Endothelial cell of umbilical vein (primary cell): ENCODE measurements at regions not wholly inside any gene's neighbourhood (a gene's known extent, or its start where the extent isn't known, plus 50 kb on each side); places are given as distances from the start of the nearest gene placed in this dataset.

ENCODE experiments used
- BruUV-seq: library from RNA; stranded (reverse); fragments of 400-500 nt; replicated peaks from 2 replicates; lab custom pipeline; 2021; lab: Mats Ljungman, UMichigan
- CTCF ChIA-PET: fragments of 300-600, 350-600 bp; sonication (Branson Sonifier 250); formaldehyde crosslinking; loops from one replicate; lab custom pipeline; 2021; ENCODE audit warnings: antibody characterized with exemption, inconsistent platforms; lab: Charles Lee
- POLR2A ChIA-PET: fragments of 300-600, 350-600 bp; sonication (Branson Sonifier 250); formaldehyde crosslinking; loops from one replicate; lab custom pipeline; 2021; ENCODE audit warnings: antibody characterized with exemption, inconsistent platforms; lab: Charles Lee
- DNase-seq: peaks from one replicate; pipeline ENCODE4 v3.0.0-alpha.2; 2011; ENCODE audit warnings: low read depth, low spot score
- FAIRE-seq: peaks from 2 replicates; lab custom pipeline; 2011; peaks lifted over from hg19 to GRCh38; lab: Jason Lieb, UNC
- H2AFZ ChIP-seq: 2 replicates; pipeline ENCODE4 v1.6.0; 2012; ENCODE audit warnings: low read depth, low read length, control low read depth, inconsistent platforms
- H3K27ac ChIP-seq: 2 replicates; pipeline ENCODE4 v1.5.1; 2011; ENCODE audit warnings: low read depth, mild to moderate bottlenecking, control low read depth, low read length, moderate library complexity; ENCODE audit not compliant: insufficient read depth
- H3K27me3 ChIP-seq, 2 experiments: 2 replicates each; pipeline versions ENCODE4 v1.6.0 to v1.6.1; 2011; ENCODE audit warnings: low read length in 2 of 2, mixed read lengths in 1 of 2; ENCODE audit not compliant: control insufficient read depth in 2 of 2, insufficient read depth in 2 of 2
- H3K36me3 ChIP-seq, 2 experiments: 2 replicates in 1 of 2; 3 replicates in 1 of 2; pipeline ENCODE4 v1.5.1; 2011; ENCODE audit warnings: low read length in 2 of 2, mild to moderate bottlenecking in 1 of 2, moderate library complexity in 1 of 2; ENCODE audit not compliant: control insufficient read depth in 2 of 2, insufficient read depth in 2 of 2; ENCODE audit errors: extremely low read depth in 1 of 2
- H3K4me1 ChIP-seq: 3 replicates; pipeline ENCODE4 v1.5.1; 2011; ENCODE audit warnings: mild to moderate bottlenecking, low read length; ENCODE audit not compliant: control insufficient read depth, insufficient read depth; ENCODE audit errors: extremely low read depth
- H3K4me2 ChIP-seq: 2 replicates; pipeline ENCODE4 v1.6.1; 2011; ENCODE audit warnings: low read length, control low read depth, mixed read lengths; ENCODE audit not compliant: insufficient read depth
- H3K4me3 ChIP-seq, 3 experiments: fragments of 200-600 bp in 1 of 3; sonication (generic), shearing (Covaris generic) in 1 of 3; replicated peaks in 1 of 3; 2 replicates each; pipeline ENCODE4 v1.5.1; 2011 to 2016; ENCODE audit warnings: control low read depth in 3 of 3, low read length in 3 of 3, mild to moderate bottlenecking in 2 of 3, inconsistent platforms in 1 of 3, low read depth in 1 of 3, moderate library complexity in 1 of 3; ENCODE audit not compliant: insufficient read depth in 1 of 3
- H3K79me2 ChIP-seq: 2 replicates; pipeline ENCODE4 v1.6.0; 2012; ENCODE audit warnings: low read length, inconsistent platforms; ENCODE audit not compliant: control insufficient read depth, insufficient read depth
- H3K9ac ChIP-seq: replicated peaks from 2 replicates; pipeline ENCODE3; 2011; ENCODE audit warnings: low read length, control low read depth; ENCODE audit not compliant: insufficient read depth; ENCODE audit errors: extremely low read depth
- H3K9me1 ChIP-seq: replicated peaks from 3 replicates; pipeline ENCODE4 v1.6.0; 2011; ENCODE audit warnings: mild to moderate bottlenecking, low read length; ENCODE audit not compliant: control insufficient read depth, insufficient read depth; ENCODE audit errors: extremely low read depth
- H3K9me3 ChIP-seq: replicated peaks from 2 replicates; pipeline ENCODE4 v1.5.1; 2012; ENCODE audit warnings: low read length, inconsistent platforms; ENCODE audit not compliant: control insufficient read depth, insufficient read depth
- H4K20me1 ChIP-seq: replicated peaks from 2 replicates; pipeline ENCODE3; 2011; ENCODE audit warnings: mild to moderate bottlenecking, low read length; ENCODE audit not compliant: control insufficient read depth, insufficient read depth; ENCODE audit errors: extremely low read depth
- CTCF ChIP-seq, 2 donors: IDR thresholded peaks; 1 replicate in 1 of 2; 2 replicates in 1 of 2; pipeline ENCODE4 v1.5.1; 2011; ENCODE audit warnings: low read length in 2 of 2, mild to moderate bottlenecking in 2 of 2, moderate library complexity in 2 of 2, control low read depth in 1 of 2, inconsistent platforms in 1 of 2, low read depth in 1 of 2; ENCODE audit not compliant: insufficient read depth in 1 of 2; ENCODE audit errors: extremely low read depth in 1 of 2
- EZH2 ChIP-seq: IDR thresholded peaks from 2 replicates; pipeline ENCODE4 v1.6.1; 2012; ENCODE audit warnings: borderline replicate concordance, low read depth, mild to moderate bottlenecking, moderate library complexity, low read length, inconsistent platforms; ENCODE audit not compliant: severe bottlenecking
- FOS ChIP-seq: IDR thresholded peaks from 2 replicates; pipeline ENCODE4 v1.6.1; 2011; ENCODE audit warnings: mild to moderate bottlenecking, low read length, moderate library complexity, borderline replicate concordance; ENCODE audit not compliant: insufficient read depth
- GATA2 ChIP-seq: IDR thresholded peaks from 2 replicates; pipeline ENCODE4 v1.7.0; 2011; ENCODE audit warnings: low read depth, mild to moderate bottlenecking, moderate library complexity, mixed read lengths, low read length; ENCODE audit not compliant: insufficient read length, insufficient read depth
- JUN ChIP-seq: IDR thresholded peaks from 2 replicates; pipeline ENCODE4 v1.6.1; 2011; ENCODE audit warnings: borderline replicate concordance, low read depth; ENCODE audit not compliant: insufficient read length, insufficient read depth
- MYC ChIP-seq: IDR thresholded peaks from one replicate; pipeline ENCODE4 v1.6.1; 2011; ENCODE audit warnings: mild to moderate bottlenecking, low read depth, low read length
- POLR2A ChIP-seq: IDR thresholded peaks from 2 replicates; pipeline ENCODE4 v1.6.1; 2012; ENCODE audit warnings: low read depth, mild to moderate bottlenecking, control low read depth, low read length
- dilution Hi-C: fragments of 300-500 bp; cut with MboI; formaldehyde crosslinking; loops from one replicate; pipeline ENCODE4 v1.15.0; 2019; ENCODE audit warnings: low sequenced_read_pairs; ENCODE audit not compliant: extremely low pct_ligation_motif_present
- intact Hi-C: fragments of 100-400 bp; cut with micrococcal nuclease; formaldehyde crosslinking; loops from one replicate; pipeline ENCODE4 v1.10.0; 2022

DNA sequence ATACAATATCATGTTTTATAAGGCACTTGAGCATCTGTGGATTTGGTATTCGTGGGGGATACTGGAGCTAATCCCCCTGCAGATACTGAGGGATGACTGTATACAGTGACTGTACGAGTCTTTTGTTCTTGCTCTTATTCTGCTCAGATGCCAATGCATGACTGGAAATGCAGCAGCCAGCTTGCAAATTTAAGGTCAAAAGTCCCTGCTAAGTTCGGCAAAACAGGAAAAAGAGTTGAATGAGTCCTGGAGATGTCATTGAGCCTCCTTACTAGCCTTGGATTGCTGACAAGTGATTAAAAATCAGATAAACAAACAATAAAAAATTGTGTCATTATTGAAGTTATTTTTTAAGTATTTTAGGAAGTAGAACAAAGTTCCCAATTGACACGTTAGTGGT, 599.3 kb upstream of the IMPG1 start:
- POLR2A ChIA-PET, result no interaction called here
- Histone ChIP-seq H3K36me3 (no peaks in the 10 kb centered on the region), H3K9me3 (no peaks in the 10 kb centered on the region), H2AFZ (no peak overlapping the region), H3K9me1 (no peaks in the 10 kb centered on the region), H3K4me3 (no peak overlapping the region), H3K27ac (no peak overlapping the region), H3K79me2 (no peaks in the 10 kb centered on the region), H3K9ac (no peak overlapping the region), H3K4me1 (peaks cover 7% of the 10 kb centered on the region), H4K20me1 (no peaks in the 10 kb centered on the region), H3K4me2 (peak overlapping the region; percentile 31), H3K27me3 (no peaks in the 10 kb centered on the region)
- DNase-seq (peak; percentile 77), FAIRE-seq (peak; percentile 85)
- dilution Hi-C loops, result no loop called here
- no peak for TF ChIP-seq FOS
- TF ChIP-seq MYC, result no peak
- TF ChIP-seq GATA2, result peak; percentile 52
- no TSS peak for BruUV-seq
- CTCF ChIA-PET, result interaction anchor here (2.3 kb wide), 1 partner anchor 11 kb away, joined by 9 read pairs; no protein-coding TSS in a partner anchor
- intact Hi-C loops, result no loop called here

- POLR2A ChIA-PET, result no interaction called here
- Histone ChIP-seq H3K4me2 (no peak overlapping the region), H3K79me2 (no peaks in the 10 kb centered on the region), H3K9me3 (no peaks in the 10 kb centered on the region), H3K36me3 (no peaks in the 10 kb centered on the region), H3K9me1 (no peaks in the 10 kb centered on the region), H3K9ac (no peak overlapping the region), H3K27ac (no peak overlapping the region), H4K20me1 (no peaks in the 10 kb centered on the region), H3K27me3 (no peaks in the 10 kb centered on the region), H3K4me1 (no peaks in the 10 kb centered on the region), H3K4me3 (no peak overlapping the region), H2AFZ (no peak overlapping the region)
- TF ChIP-seq JUN (no peak), POLR2A (no peak), CTCF (IDR thresholded peaks at IDR 0.05; ENCODE audit: extremely low read depth in 1 of 2, insufficient read depth in 1 of 2, low read depth in 1 of 2, low read length in 2 of 2) (no peak), EZH2 (no peak), FOS (no peak), GATA2 (no peak)
- dilution Hi-C loops, result no loop called here
- FAIRE-seq (no peak), DNase-seq (no peak)
- CTCF ChIA-PET, result no interaction called here
- intact Hi-C loops, result no loop called here
- no TSS peak for BruUV-seq
Measured at GRCh38 chr6:76644231-76644630, 571.8 kb upstream of the IMPG1 start.
